Heart right ventricle (tissue), 16 donors: ENCODE measurements at regions not wholly inside any gene's neighbourhood (a gene's known extent, or its start where the extent isn't known, plus 50 kb on each side); places are given as distances from the start of the nearest gene placed in this dataset.

Source experiments
- ATAC-seq, 8 donors: fragments of 200-7000 bp; cut with Tn5 transposase; one replicate each; pipeline ENCODE4 v1.9.1; 2020; ENCODE audit warnings: mild to moderate bottlenecking in 8 of 8, moderate library complexity in 8 of 8, moderate number of reproducible peaks in 1 of 8
- DNase-seq, 2 donors: peaks; one replicate each; pipeline ENCODE4 v3.0.0-alpha.2; 2020
- H3K27ac ChIP-seq, 10 donors: fragments of 200-600 bp; sonication (generic) in 2 of 10; one replicate each; pipeline versions ENCODE4 v1.5.0 to v1.8.0; 2020 to 2022; ENCODE audit warnings: mild to moderate bottlenecking in 3 of 10
- H3K27me3 ChIP-seq, 7 donors: fragments of 200-600 bp; one replicate each; pipeline ENCODE4 v1.8.0; 2021 to 2022; ENCODE audit warnings: mild to moderate bottlenecking in 2 of 7
- H3K36me3 ChIP-seq, 9 donors: fragments of 200-600 bp; sonication (generic) in 1 of 9; one replicate each; pipeline versions ENCODE4 v1.5.0 to v1.8.0; 2020 to 2022; ENCODE audit warnings: mild to moderate bottlenecking in 2 of 9
- H3K4me1 ChIP-seq, 9 donors: fragments of 200-600 bp; sonication (generic) in 1 of 9; one replicate each; pipeline versions ENCODE4 v1.5.0 to v1.8.0; 2020 to 2022; ENCODE audit warnings: mild to moderate bottlenecking in 4 of 9
- H3K4me3 ChIP-seq, 10 donors: fragments of 200-600 bp; sonication (generic) in 2 of 10; one replicate each; pipeline versions ENCODE4 v1.5.0 to v1.8.0; 2020 to 2022; ENCODE audit warnings: mild to moderate bottlenecking in 7 of 10, moderate library complexity in 2 of 10
- H3K9me3 ChIP-seq, 11 donors: fragments of 200-600 bp in 10 of 11; sonication (generic) in 2 of 11; one replicate each; pipeline versions ENCODE4 v1.5.0 to v1.8.0; 2013 to 2022; ENCODE audit warnings: mild to moderate bottlenecking in 2 of 11, control low read depth in 1 of 11, moderate library complexity in 1 of 11
- WGBS, 2 donors: extraction: QIAGEN DNeasy Blood & Tissue Kit; methylation state at CpG; one replicate each; pipeline ENCODE4 v1.1.7; 2013; ENCODE audit warnings: inconsistent platforms in 1 of 2; 5-methylcytosine and 5-hydroxymethylcytosine counted together
- intact Hi-C, 10 donors: fragments of 100-400 bp; cut with DNase I; formaldehyde crosslinking; loops; one replicate each; pipeline versions ENCODE4 v1.11.1 to v1.14.2; 2022
- TF ChIP-seq, protein P1 (sequence below), 9 donors: fragments of 200-600 bp; sonication (generic) in 2 of 9; IDR thresholded peaks; one replicate each; pipeline versions ENCODE4 v1.5.0 to v1.8.0; 2021 to 2022; ENCODE audit warnings: antibody characterized with exemption in 9 of 9, mild to moderate bottlenecking in 5 of 9, moderate library complexity in 1 of 9
- donor health status: Arrhythmogenic right ventricular cardiomyopathy.
- donor health status: ischemic (EF 13 %, LVEDD 7.1; RV severe dilation, severe dysfunction).
- donor health status: healthy with polysubstance abuse.
- donor health status: DM: no; HTN: yes; CAD: no.
- donor health status: DM: no; HTN: no; CAD: no.
- donor health status: ischemic (EF 25% LVEDD 6.9; RV normal size, moderate dysfunction).
- donor health status: ischemic (EF 25% LVEDD 5.7; RV mildly dilated, moderate dysfunction).
- donor health status: healthy.
- donor health status: DM: yes; HTN: yes; CAD: no.
- donor health status: Ischemic cardiomyopathy.
- donor health status: ischemic (EF 35%, LVEDD 5.7; RV mildly dilated, moderate dysfunction).
- donor health status: nonischemic (EF 11% LVEDD 7.7; RV severe dilation, severe dysfunction).
- donor health status: DM: yes; HTN: yes; CAD: no.
- donor health status: PGD.
- donor health status: ischemic (EF 29% LVEDD 5.4; RV normal size, mild dysfunction).
- donor health status: nonischemic (EF 23%, LVEDD 6.1; RV moderate dilation, normal function).

DNA sequence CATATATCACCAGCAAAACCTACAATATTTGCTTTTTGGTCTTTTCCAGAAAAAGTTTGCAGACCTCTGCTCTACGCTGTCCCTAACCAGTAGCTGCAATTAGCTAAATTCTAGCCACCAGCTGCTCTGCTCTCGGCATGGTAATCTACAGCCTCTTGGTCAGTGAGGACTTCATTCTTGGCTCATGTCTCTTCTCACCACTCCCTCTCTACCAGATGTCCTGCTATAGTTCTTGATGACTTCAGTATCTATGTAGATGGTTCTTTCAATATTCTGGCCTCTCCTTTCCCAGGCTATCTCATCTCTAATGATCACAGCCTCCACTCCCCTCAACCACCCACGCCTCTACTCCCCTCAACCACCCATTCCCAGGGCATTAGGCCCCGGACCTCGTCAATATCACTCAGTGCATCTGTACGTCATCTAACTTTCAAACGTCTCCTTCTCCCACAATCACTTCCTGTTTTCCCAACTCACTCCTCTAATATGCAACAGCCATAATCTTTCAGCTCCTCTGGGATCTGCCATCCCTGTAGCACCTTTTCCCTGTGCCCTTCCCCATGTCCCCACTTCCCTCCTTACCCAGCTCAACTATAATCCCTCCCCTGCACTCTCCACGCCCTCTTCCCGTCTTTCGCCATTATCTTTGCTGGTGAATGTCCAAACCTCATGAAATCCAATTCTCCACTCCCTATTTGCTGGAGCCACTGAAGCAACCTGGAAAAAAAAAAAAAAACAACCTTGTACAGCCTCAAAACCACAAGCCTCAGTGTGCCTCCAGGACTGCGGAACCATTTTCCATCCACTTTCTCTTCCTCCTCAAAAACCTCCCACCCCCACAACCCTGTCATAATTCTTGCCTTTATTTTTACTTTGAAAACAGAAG is 429.4 kb upstream of the PROK2 start:
- no peak for DNase-seq
- TF ChIP-seq, protein P1, sequence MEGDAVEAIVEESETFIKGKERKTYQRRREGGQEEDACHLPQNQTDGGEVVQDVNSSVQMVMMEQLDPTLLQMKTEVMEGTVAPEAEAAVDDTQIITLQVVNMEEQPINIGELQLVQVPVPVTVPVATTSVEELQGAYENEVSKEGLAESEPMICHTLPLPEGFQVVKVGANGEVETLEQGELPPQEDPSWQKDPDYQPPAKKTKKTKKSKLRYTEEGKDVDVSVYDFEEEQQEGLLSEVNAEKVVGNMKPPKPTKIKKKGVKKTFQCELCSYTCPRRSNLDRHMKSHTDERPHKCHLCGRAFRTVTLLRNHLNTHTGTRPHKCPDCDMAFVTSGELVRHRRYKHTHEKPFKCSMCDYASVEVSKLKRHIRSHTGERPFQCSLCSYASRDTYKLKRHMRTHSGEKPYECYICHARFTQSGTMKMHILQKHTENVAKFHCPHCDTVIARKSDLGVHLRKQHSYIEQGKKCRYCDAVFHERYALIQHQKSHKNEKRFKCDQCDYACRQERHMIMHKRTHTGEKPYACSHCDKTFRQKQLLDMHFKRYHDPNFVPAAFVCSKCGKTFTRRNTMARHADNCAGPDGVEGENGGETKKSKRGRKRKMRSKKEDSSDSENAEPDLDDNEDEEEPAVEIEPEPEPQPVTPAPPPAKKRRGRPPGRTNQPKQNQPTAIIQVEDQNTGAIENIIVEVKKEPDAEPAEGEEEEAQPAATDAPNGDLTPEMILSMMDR (IDR thresholded peaks at IDR 0.05) = no peak
- no peak overlapping the region for H3K4me3 ChIP-seq
- intact Hi-C loops = no loop called here
- WGBS, 2 donors = 71 to 75% methylated on average over 11 of the region's 11 CpGs
- peaks cover 0 to 5% (median 0%) of the 10 kb centered on the region in 11 donors for H3K9me3 ChIP-seq
- H3K27ac ChIP-seq = no peak overlapping the region
- peaks cover 0 to 14% (median 4%) of the 10 kb centered on the region in 9 donors for H3K4me1 ChIP-seq
- ATAC-seq = peak in 7 of 8 donors; percentile 41 to 74 (median 64)
- no peaks in the 10 kb centered on the region for H3K36me3 ChIP-seq
- H3K27me3 ChIP-seq = peaks cover 0 to 7% (median 0%) of the 10 kb centered on the region in 7 donors

DNA sequence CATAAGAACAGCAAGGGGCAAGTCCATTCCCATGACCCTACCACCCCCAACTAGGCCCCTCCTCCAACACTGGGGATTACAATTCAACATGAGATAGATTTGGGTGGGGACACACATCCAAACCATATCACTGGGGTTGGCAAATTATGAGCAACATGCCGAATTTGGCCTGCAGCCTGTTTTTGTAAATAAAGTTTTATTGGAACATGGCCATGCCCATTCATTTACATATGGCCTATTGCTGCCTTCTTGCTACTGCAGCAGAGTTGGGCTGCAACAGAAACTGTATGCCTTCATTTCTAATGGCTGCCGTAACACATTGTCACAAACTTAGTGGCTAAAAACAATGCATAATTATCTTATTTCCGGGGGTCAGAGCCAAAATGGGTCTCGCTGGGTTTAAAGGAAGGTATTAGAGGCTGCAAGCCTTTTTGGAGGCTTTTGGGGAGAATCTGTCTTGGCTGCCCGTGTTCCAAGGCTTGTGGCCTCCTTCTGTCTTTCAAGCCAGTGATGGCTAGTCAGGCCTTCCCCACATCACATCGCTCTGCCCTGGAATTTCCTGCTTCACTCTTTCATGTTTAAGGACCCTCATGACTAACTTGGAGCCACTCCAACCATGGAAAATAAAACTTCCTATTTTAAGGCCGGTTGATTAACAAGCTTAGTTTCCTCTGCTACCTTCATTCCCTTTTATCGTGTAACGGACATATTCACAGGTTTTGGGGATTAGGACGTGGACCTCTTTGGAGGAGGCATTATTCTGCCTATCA is 428.5 kb upstream of the PROK2 start:
- DNase-seq (no peak), ATAC-seq (peak in 3 of 8 donors; percentile 9 to 27 (median 16))
- no peaks in the 10 kb centered on the region for H3K36me3 ChIP-seq
- H3K27ac ChIP-seq = no peak overlapping the region
- TF ChIP-seq, protein P1 (IDR thresholded peaks at IDR 0.05) = no peak
- peaks cover 0 to 14% (median 4%) of the 10 kb centered on the region in 9 donors for H3K4me1 ChIP-seq
- H3K4me3 ChIP-seq = no peak overlapping the region
- intact Hi-C loops = no loop called here
- peaks cover 0 to 5% (median 0%) of the 10 kb centered on the region in 11 donors for H3K9me3 ChIP-seq
- 61 to 66% methylated on average over 10 of the region's 10 CpGs for WGBS, 2 donors
- H3K27me3 ChIP-seq = peaks cover 0 to 4% (median 0%) of the 10 kb centered on the region in 7 donors

DNA sequence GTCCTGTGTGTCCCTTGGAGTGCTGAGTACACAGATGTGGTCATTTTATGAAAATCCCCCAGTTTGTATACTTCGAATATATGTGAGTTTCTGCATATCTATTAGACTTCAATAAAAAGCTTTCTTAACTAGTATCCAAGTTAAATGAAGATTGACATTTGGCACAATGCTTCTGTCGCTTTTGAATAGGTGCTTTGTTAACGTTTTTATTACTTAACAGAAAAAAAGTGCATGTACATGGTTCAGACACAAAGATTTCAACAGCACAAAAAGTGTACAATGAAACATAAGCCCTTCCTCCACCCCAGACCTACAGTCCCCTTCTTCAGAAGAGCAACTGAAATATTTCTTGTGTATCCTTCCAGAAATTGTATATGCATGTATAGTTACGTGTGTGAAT is 427.4 kb upstream of the PROK2 start:
- H3K4me3 ChIP-seq = no peak overlapping the region
- 92% methylated on average over 4 of the region's 4 CpGs for WGBS, 2 donors
- no peak overlapping the region for H3K27ac ChIP-seq
- no peaks in the 10 kb centered on the region for H3K36me3 ChIP-seq
- peaks cover 0 to 14% (median 4%) of the 10 kb centered on the region in 9 donors for H3K4me1 ChIP-seq
- DNase-seq = no peak
- no peak for ATAC-seq
- intact Hi-C loops = no loop called here
- peaks cover 0 to 5% (median 0%) of the 10 kb centered on the region in 11 donors for H3K9me3 ChIP-seq
- TF ChIP-seq, protein P1 (IDR thresholded peaks at IDR 0.05) = no peak
- H3K27me3 ChIP-seq = peaks cover 0 to 3% (median 0%) of the 10 kb centered on the region in 7 donors

DNA sequence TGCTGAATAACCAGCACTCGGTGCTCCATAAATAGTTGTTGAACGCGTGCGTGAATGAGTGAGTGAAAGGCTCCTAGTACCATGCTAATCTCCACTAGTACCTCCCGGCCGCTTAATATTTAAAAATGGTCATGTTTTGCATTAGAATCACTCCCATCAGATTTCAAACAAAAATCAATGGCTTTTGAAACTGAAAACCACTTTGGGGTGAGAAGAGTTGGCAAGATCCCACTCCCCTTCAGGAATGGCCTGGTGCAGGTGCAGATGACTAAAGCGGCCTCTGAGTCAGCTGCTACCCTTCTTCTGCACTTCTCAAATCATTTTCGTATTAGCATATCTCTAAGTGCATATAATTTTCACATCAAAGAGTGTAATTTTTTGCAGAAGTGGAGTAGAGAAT is 425.3 kb upstream of the PROK2 start:
- Histone ChIP-seq H3K4me1 (peaks cover 0 to 14% (median 4%) of the 10 kb centered on the region in 9 donors), H3K27ac (no peak overlapping the region), H3K36me3 (no peaks in the 10 kb centered on the region), H3K27me3 (peaks cover 0 to 3% (median 0%) of the 10 kb centered on the region in 7 donors), H3K9me3 (peaks cover 0 to 5% (median 0%) of the 10 kb centered on the region in 11 donors), H3K4me3 (no peak overlapping the region)
- intact Hi-C loops = no loop called here
- TF ChIP-seq, protein P1 (IDR thresholded peaks at IDR 0.05) = no peak
- 90 to 93% methylated on average over 8 of the region's 8 CpGs for WGBS, 2 donors
- DNase-seq = no peak
- no peak for ATAC-seq
